Endothelial cell of umbilical vein (primary cell): ENCODE measurements at regions not wholly inside any gene's neighbourhood (a gene's known extent, or its start where the extent isn't known, plus 50 kb on each side); places are given as distances from the start of the nearest gene placed in this dataset.

Source experiments
- EZH2 ChIP-seq: IDR thresholded peaks from 2 replicates; pipeline ENCODE4 v1.6.1; 2012; ENCODE audit warnings: borderline replicate concordance, low read depth, mild to moderate bottlenecking, moderate library complexity, low read length, inconsistent platforms; ENCODE audit not compliant: severe bottlenecking
- FOS ChIP-seq: IDR thresholded peaks from 2 replicates; pipeline ENCODE4 v1.6.1; 2011; ENCODE audit warnings: mild to moderate bottlenecking, low read length, moderate library complexity, borderline replicate concordance; ENCODE audit not compliant: insufficient read depth
- GATA2 ChIP-seq: IDR thresholded peaks from 2 replicates; pipeline ENCODE4 v1.7.0; 2011; ENCODE audit warnings: low read depth, mild to moderate bottlenecking, moderate library complexity, mixed read lengths, low read length; ENCODE audit not compliant: insufficient read length, insufficient read depth
- JUN ChIP-seq: IDR thresholded peaks from 2 replicates; pipeline ENCODE4 v1.6.1; 2011; ENCODE audit warnings: borderline replicate concordance, low read depth; ENCODE audit not compliant: insufficient read length, insufficient read depth
- MAX ChIP-seq: IDR thresholded peaks from 2 replicates; pipeline ENCODE4 v1.6.1; 2011; ENCODE audit not compliant: insufficient read depth, insufficient read length
- MYC ChIP-seq: IDR thresholded peaks from one replicate; pipeline ENCODE4 v1.6.1; 2011; ENCODE audit warnings: mild to moderate bottlenecking, low read depth, low read length
- POLR2A ChIP-seq: IDR thresholded peaks from 2 replicates; pipeline ENCODE4 v1.6.1; 2012; ENCODE audit warnings: low read depth, mild to moderate bottlenecking, control low read depth, low read length
- POLR2AphosphoS5 ChIP-seq: IDR thresholded peaks from 2 replicates; pipeline ENCODE4 v1.6.1; 2012; ENCODE audit warnings: low read depth, mild to moderate bottlenecking, control low read depth, low read length, moderate library complexity; ENCODE audit not compliant: insufficient read depth
- TF ChIP-seq, protein P1 (sequence below), 2 donors: IDR thresholded peaks; 1 replicate in 1 of 2; 2 replicates in 1 of 2; pipeline ENCODE4 v1.5.1; 2011; ENCODE audit warnings: low read length in 2 of 2, mild to moderate bottlenecking in 2 of 2, moderate library complexity in 2 of 2, control low read depth in 1 of 2, inconsistent platforms in 1 of 2, low read depth in 1 of 2; ENCODE audit not compliant: insufficient read depth in 1 of 2; ENCODE audit errors: extremely low read depth in 1 of 2

GRCh38 chr11:116420030-116420429 lies 352.8 kb downstream of the BUD13 start:
- TF ChIP-seq MAX (no peak), POLR2AphosphoS5 (no peak), POLR2A (no peak), EZH2 (no peak), FOS (no peak), MYC (no peak), GATA2 (no peak), JUN (no peak)
- TF ChIP-seq, protein P1, sequence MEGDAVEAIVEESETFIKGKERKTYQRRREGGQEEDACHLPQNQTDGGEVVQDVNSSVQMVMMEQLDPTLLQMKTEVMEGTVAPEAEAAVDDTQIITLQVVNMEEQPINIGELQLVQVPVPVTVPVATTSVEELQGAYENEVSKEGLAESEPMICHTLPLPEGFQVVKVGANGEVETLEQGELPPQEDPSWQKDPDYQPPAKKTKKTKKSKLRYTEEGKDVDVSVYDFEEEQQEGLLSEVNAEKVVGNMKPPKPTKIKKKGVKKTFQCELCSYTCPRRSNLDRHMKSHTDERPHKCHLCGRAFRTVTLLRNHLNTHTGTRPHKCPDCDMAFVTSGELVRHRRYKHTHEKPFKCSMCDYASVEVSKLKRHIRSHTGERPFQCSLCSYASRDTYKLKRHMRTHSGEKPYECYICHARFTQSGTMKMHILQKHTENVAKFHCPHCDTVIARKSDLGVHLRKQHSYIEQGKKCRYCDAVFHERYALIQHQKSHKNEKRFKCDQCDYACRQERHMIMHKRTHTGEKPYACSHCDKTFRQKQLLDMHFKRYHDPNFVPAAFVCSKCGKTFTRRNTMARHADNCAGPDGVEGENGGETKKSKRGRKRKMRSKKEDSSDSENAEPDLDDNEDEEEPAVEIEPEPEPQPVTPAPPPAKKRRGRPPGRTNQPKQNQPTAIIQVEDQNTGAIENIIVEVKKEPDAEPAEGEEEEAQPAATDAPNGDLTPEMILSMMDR (IDR thresholded peaks at IDR 0.05; ENCODE audit: extremely low read depth in 1 of 2, insufficient read depth in 1 of 2, low read depth in 1 of 2, low read length in 2 of 2): no peak
